Neural cell (in vitro differentiated cells): ENCODE measurements at regions not wholly inside any gene's neighbourhood (a gene's known extent, or its start where the extent isn't known, plus 50 kb on each side); places are given as distances from the start of the nearest gene placed in this dataset.

Experiments
- CTCF ChIP-seq: fragments of 450-650 bp; IDR thresholded peaks from 2 replicates; pipeline ENCODE4 v1.5.1; 2014; ENCODE audit warnings: antibody characterized with exemption, mild to moderate bottlenecking, moderate library complexity; ENCODE audit not compliant: poor library complexity, severe bottlenecking
- EP300 ChIP-seq: fragments of 450-650 bp; conservative IDR thresholded peaks from 2 replicates; pipeline ENCODE4 v1.6.1; 2014; ENCODE audit warnings: antibody characterized with exemption, mild to moderate bottlenecking, moderate library complexity; ENCODE audit not compliant: poor library complexity, severe bottlenecking
- EZH2 ChIP-seq: fragments of 200-600, 300-800 bp; shearing (Covaris generic), sonication (generic); IDR thresholded peaks from 2 replicates; pipeline ENCODE4 v1.6.1; 2014; ENCODE audit warnings: antibody characterized with exemption, low read length, borderline replicate concordance, mild to moderate bottlenecking; ENCODE audit not compliant: insufficient read depth, poor library complexity, severe bottlenecking
- MXI1 ChIP-seq: fragments of 450-650 bp; conservative IDR thresholded peaks from 2 replicates; pipeline ENCODE4 v1.6.1; 2014; ENCODE audit warnings: antibody characterized with exemption, mild to moderate bottlenecking; ENCODE audit not compliant: poor library complexity, severe bottlenecking
- POLR2AphosphoS5 ChIP-seq: IDR thresholded peaks from 2 replicates; pipeline ENCODE4 v1.6.1; 2012
- RAD21 ChIP-seq: fragments of 450-650 bp; conservative IDR thresholded peaks from 2 replicates; pipeline ENCODE4 v1.6.1; 2014; ENCODE audit warnings: antibody characterized with exemption, mild to moderate bottlenecking, moderate library complexity
- SMC3 ChIP-seq: fragments of 450-650 bp; conservative IDR thresholded peaks from 2 replicates; pipeline ENCODE4 v1.6.1; 2014; ENCODE audit warnings: antibody characterized with exemption, mild to moderate bottlenecking, moderate library complexity; ENCODE audit not compliant: poor library complexity
- TAF1 ChIP-seq: IDR thresholded peaks from 2 replicates; pipeline ENCODE4 v1.6.1; 2012; ENCODE audit warnings: low read depth
- TF ChIP-seq, protein P1 (sequence below): IDR thresholded peaks from 2 replicates; pipeline ENCODE4 v1.6.1; 2012; ENCODE audit warnings: borderline replicate concordance

DNA sequence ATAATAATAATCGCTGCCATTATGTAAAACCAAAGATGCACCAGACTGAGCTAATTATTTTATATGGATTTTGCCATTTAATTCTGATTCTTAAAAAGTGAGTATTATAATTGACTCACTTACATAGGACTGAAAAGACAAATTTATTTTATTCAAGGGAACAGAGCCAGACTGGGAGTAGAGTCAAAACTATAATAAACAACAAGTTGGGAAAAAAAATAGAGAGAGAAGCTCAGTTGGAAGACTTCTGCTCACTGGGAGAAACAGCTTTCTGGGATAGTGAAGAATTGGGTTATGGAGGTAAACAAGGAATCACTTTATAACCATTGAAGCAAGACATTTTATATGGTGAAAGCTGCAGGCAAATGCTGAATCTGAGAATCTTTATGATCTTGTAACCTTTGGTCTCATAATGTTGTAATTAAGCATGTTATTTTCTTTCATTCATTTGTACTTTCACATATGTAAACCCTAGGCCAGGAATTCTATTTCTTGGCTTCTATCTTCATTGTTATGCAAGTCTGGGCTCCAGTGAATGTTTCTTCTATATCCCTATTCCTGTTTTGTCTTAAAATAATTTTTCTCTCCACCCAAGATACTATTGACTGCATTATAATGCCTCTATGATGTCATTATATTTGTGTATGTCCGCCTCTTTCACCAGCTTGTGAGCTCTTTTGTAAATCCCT, 725.3 kb upstream of the CCDC179 start:
- TF ChIP-seq CTCF (no peak), POLR2AphosphoS5 (no peak), EZH2 (no peak), RAD21 (no peak), TAF1 (no peak), EP300 (no peak), MXI1 (no peak), SMC3 (no peak)
- TF ChIP-seq, protein P1, sequence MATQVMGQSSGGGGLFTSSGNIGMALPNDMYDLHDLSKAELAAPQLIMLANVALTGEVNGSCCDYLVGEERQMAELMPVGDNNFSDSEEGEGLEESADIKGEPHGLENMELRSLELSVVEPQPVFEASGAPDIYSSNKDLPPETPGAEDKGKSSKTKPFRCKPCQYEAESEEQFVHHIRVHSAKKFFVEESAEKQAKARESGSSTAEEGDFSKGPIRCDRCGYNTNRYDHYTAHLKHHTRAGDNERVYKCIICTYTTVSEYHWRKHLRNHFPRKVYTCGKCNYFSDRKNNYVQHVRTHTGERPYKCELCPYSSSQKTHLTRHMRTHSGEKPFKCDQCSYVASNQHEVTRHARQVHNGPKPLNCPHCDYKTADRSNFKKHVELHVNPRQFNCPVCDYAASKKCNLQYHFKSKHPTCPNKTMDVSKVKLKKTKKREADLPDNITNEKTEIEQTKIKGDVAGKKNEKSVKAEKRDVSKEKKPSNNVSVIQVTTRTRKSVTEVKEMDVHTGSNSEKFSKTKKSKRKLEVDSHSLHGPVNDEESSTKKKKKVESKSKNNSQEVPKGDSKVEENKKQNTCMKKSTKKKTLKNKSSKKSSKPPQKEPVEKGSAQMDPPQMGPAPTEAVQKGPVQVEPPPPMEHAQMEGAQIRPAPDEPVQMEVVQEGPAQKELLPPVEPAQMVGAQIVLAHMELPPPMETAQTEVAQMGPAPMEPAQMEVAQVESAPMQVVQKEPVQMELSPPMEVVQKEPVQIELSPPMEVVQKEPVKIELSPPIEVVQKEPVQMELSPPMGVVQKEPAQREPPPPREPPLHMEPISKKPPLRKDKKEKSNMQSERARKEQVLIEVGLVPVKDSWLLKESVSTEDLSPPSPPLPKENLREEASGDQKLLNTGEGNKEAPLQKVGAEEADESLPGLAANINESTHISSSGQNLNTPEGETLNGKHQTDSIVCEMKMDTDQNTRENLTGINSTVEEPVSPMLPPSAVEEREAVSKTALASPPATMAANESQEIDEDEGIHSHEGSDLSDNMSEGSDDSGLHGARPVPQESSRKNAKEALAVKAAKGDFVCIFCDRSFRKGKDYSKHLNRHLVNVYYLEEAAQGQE = no peak
